K562 (cell line): ENCODE measurements at regions not wholly inside any gene's neighbourhood (a gene's known extent, or its start where the extent isn't known, plus 50 kb on each side); places are given as distances from the start of the nearest gene placed in this dataset.

Experiments used
- ARID3B ChIP-seq: fragments of 250-450 bp; sonication (Bioruptor Pico); IDR thresholded peaks from 2 replicates; pipeline ENCODE4 v1.4.0; 2020; ENCODE audit warnings: borderline replicate concordance
- CHCHD3 ChIP-seq: fragments of 250-450 bp; sonication (Bioruptor Pico); IDR thresholded peaks from 2 replicates; pipeline ENCODE4 v2.1.2; 2022; ENCODE audit warnings: mild to moderate bottlenecking
- ILK ChIP-seq: fragments of 450-650 bp; IDR thresholded peaks from 2 replicates; pipeline ENCODE4 v1.6.1; 2016; ENCODE audit warnings: missing genetic modification characterization, low read depth, mild to moderate bottlenecking, missing compliant biosample characterization, moderate library complexity, borderline replicate concordance
- MXI1 ChIP-seq: IDR thresholded peaks from 2 replicates; pipeline ENCODE4 v1.6.1; 2011; ENCODE audit warnings: low read depth, mild to moderate bottlenecking, improper control_type of control experiment, low read length
- SMC3 ChIP-seq: conservative IDR thresholded peaks from 2 replicates; pipeline ENCODE4 v1.6.1; 2011; ENCODE audit warnings: low read depth, low read length, improper control_type of control experiment; ENCODE audit not compliant: insufficient read depth
- SRSF7 ChIP-seq: fragments of 200-400 bp; formaldehyde crosslinking; optimal IDR thresholded peaks from 2 replicates; pipeline ENCODE3; 2017; ENCODE audit warnings: mild to moderate bottlenecking, low read depth, low read length
- VEZF1 ChIP-seq: fragments of 200-800 bp; sonication (Bioruptor generic); IDR thresholded peaks from 2 replicates; pipeline ENCODE4 v1.6.1; 2017; ENCODE audit warnings: missing genetic modification characterization, missing compliant biosample characterization
- ZBTB40 ChIP-seq, 2 experiments: fragments of 450-650 bp in 1 of 2; sonication (generic) in 1 of 2; formaldehyde crosslinking in 1 of 2; IDR thresholded peaks; 2 replicates each; pipeline versions ENCODE4 v1.7.1 to v1.9.0; 2016 to 2022; ENCODE audit warnings: inconsistent platforms in 1 of 2, mild to moderate bottlenecking in 1 of 2, missing genetic modification reagents in 1 of 2
- ZNF75A ChIP-seq: fragments of 450-650 bp; formaldehyde crosslinking; IDR thresholded peaks from 2 replicates; pipeline ENCODE4 v1.4.0; 2020; ENCODE audit warnings: mild to moderate bottlenecking

GRCh38 chr14:86530457-86530856, 1000.5 kb downstream of the FLRT2 start (continued):
- TF ChIP-seq ZBTB40 (IDR thresholded peaks at IDR 0.05) (no peak), ZBTB40 (CRISPR knock-in tag; IDR thresholded peaks at IDR 0.05) (no peak), VEZF1 (CRISPR knock-in tag) (no peak), ILK (no peak), ARID3B (no peak), SRSF7 (no peak), CHCHD3 (no peak), SMC3 (no peak), MXI1 (no peak), ZNF75A (CRISPR knock-in tag) (no peak)
